ENCODE measurements at regions not wholly inside any gene's neighbourhood (a gene's known extent, or its start where the extent isn't known, plus 50 kb on each side); places are given as distances from the start of the nearest gene placed in this dataset.

DNA sequence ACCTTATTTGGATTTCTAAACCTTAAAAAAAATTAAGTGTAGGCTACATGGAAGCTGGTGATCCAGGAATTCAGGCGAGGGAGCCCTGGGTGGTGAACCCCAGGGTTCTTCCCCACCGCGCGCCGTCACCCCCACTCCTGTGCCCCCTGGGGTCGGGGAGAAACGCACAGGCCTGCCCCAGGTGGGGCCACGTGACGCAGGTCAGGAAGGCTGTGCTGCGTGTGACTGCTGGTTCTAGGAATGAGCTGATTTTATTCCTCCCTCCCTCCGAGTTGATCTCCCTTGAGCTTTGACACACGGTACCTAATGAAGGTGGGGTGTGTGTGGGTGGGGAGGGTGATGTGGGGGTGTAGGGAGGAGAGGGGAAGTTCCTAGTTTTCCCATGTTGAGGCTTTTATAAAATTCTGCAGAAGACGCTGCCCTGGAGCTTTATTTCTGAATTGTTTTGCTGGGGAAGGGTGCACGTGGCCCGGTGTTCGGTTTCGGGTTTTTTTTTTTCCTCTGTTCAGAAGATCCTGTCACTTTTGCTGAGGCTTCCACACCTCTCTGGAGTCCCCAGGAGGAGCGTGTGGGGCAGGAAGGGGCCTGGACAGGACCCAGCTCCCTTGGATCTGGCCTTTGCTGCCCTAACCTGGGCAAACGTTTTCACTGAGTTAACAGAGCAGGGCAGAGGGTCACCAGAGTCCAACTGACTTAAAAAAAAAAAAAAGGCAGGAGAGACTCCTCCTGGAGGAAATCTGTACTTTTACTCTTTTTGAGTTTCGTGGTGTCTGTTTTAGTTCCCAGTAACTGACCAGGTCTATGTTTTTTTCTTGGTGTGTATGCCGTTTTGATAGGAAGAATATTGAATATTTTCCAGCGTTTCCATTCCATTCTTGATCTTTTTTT, 55.8 kb upstream of the GSE1 start:
- Mint-ChIP-seq H3K4me1 (ENCODE audit: unreplicated experiment) (peaks cover 32% of the 10 kb centered on the region), H3K27ac (ENCODE audit: unreplicated experiment) (peak overlapping the region; percentile 59), H3K9me3 (ENCODE audit: unreplicated experiment) (no peaks in the 10 kb centered on the region), H3K4me3 (ENCODE audit: unreplicated experiment) (peak overlapping the region; percentile 59), H3K27me3 (ENCODE audit: unreplicated experiment) (peaks cover 20% of the 10 kb centered on the region), H3K36me3 (ENCODE audit: low read depth, unreplicated experiment) (no peaks in the 10 kb centered on the region)
- TF ChIP-seq, protein P1, sequence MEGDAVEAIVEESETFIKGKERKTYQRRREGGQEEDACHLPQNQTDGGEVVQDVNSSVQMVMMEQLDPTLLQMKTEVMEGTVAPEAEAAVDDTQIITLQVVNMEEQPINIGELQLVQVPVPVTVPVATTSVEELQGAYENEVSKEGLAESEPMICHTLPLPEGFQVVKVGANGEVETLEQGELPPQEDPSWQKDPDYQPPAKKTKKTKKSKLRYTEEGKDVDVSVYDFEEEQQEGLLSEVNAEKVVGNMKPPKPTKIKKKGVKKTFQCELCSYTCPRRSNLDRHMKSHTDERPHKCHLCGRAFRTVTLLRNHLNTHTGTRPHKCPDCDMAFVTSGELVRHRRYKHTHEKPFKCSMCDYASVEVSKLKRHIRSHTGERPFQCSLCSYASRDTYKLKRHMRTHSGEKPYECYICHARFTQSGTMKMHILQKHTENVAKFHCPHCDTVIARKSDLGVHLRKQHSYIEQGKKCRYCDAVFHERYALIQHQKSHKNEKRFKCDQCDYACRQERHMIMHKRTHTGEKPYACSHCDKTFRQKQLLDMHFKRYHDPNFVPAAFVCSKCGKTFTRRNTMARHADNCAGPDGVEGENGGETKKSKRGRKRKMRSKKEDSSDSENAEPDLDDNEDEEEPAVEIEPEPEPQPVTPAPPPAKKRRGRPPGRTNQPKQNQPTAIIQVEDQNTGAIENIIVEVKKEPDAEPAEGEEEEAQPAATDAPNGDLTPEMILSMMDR (IDR thresholded peaks at IDR 0.05; ENCODE audit: unreplicated experiment): peak; percentile 6
- DNase-seq (ENCODE audit: low spot score): no peak

DNA sequence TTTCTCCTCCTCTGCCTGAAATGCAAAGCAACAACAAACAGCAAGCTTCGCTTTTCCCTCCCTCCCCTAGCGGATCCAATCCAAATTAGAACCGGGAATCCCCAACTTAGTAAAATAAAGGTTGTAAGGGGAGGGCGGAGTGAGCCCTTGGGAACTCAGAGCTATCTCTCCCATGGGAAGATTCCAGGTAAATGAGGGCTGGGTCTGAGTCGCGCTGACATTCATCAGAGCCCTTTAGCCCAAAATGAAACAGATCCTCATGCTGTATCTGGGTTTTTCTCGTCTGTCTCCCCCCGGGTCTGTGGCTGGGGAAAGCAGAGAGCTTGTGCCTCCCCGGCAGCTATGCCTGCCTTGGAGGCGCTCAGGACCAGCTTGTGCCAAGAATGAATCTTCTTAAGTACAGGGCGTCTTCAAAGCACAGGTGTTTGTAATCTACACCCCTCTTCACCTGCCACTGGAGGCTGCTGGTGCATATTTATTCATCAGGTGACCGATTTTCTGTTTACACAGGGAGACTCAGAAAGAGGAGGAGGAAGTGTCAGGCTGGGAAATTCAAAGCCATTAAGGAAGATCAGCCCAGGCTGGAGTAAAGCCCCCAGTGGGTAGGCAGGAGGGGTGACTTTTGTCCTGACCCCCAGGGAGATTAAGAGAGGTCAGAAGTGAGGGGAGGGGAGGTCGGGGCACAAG, 55.0 kb upstream of the GSE1 start:
- Mint-ChIP-seq H3K27me3 (ENCODE audit: unreplicated experiment) (peaks cover 18% of the 10 kb centered on the region), H3K4me1 (ENCODE audit: unreplicated experiment) (peaks cover 36% of the 10 kb centered on the region), H3K36me3 (ENCODE audit: low read depth, unreplicated experiment) (no peaks in the 10 kb centered on the region), H3K27ac (ENCODE audit: unreplicated experiment) (peak overlapping the region; percentile 12), H3K9me3 (ENCODE audit: unreplicated experiment) (no peaks in the 10 kb centered on the region), H3K4me3 (ENCODE audit: unreplicated experiment) (peak overlapping the region; percentile 59)
- TF ChIP-seq, protein P1 (IDR thresholded peaks at IDR 0.05; ENCODE audit: unreplicated experiment): no peak
- no peak for DNase-seq (ENCODE audit: low spot score)

DNA sequence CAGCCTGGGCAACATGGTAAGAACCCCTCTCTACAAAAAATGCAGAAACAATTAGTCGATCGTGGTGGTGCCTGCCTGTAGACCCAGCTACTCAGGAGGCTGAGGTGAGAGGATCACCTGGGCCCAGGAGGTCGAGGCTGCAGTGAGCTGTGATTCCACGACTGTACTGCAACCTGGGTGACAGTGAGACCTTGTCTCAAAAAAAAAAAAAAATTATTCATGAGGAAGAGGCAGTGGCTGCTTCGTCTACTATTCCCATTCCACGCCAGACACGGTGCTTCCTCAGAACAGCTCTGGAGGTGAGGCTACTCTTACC, 52.2 kb upstream of the GSE1 start:
- Mint-ChIP-seq H3K4me1 (ENCODE audit: unreplicated experiment) (peaks cover 36% of the 10 kb centered on the region), H3K36me3 (ENCODE audit: low read depth, unreplicated experiment) (no peaks in the 10 kb centered on the region), H3K27me3 (ENCODE audit: unreplicated experiment) (peaks cover 15% of the 10 kb centered on the region), H3K9me3 (ENCODE audit: unreplicated experiment) (no peaks in the 10 kb centered on the region), H3K4me3 (ENCODE audit: unreplicated experiment) (no peak overlapping the region), H3K27ac (ENCODE audit: unreplicated experiment) (no peak overlapping the region)
- DNase-seq (ENCODE audit: low spot score): no peak
- TF ChIP-seq, protein P1 (IDR thresholded peaks at IDR 0.05; ENCODE audit: unreplicated experiment): no peak

DNA sequence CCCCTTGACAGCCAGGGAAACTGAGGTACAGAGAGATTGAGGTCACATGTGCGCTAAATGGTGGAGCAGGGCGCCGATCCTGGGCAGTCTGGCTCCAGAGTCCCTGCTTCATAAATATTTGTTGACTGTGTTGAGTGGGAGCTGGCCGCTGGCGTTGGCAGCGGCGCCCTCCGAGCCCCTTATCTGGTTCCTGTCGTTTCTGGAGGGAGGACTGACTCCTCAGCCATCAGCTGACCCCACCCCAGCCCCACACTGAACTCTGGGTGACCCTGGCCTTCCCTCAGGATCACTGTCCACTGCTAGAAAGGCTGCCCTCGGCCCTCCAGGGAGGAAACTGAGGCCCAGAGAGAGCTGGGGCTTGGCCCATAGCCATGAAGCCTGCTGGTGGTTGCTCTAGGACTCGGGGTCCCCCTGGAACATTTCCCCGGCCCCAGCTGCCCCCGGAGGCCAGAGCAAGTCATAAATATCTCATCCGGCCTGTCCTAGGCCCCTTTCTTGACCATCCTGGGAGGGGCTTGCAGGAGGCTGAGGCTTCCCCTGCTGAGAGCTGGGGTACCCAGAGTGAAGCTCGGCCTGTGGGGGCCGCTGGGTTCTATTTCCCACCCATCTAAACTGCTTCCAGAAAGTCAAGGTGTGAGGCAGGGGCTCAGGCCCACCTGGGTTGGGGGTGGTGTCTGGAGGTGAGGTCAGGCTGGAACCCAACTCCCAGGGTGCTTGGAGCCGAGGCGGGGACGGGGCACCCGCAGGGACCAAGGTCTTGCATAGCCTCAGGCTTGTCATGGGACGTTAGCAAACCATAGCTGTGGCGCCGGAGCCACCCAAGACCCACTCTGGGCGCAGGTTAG, 51.7 kb upstream of the GSE1 start:
- peaks cover 15% of the 10 kb centered on the region for H3K27me3 Mint-ChIP-seq (ENCODE audit: unreplicated experiment)
- H3K4me1 Mint-ChIP-seq (ENCODE audit: unreplicated experiment): peaks cover 37% of the 10 kb centered on the region
- no peak for DNase-seq (ENCODE audit: low spot score)
- TF ChIP-seq, protein P1 (IDR thresholded peaks at IDR 0.05; ENCODE audit: unreplicated experiment): no peak
- H3K4me3 Mint-ChIP-seq (ENCODE audit: unreplicated experiment): no peak overlapping the region
- no peaks in the 10 kb centered on the region for H3K9me3 Mint-ChIP-seq (ENCODE audit: unreplicated experiment)
- H3K36me3 Mint-ChIP-seq (ENCODE audit: low read depth, unreplicated experiment): no peaks in the 10 kb centered on the region
- no peak overlapping the region for H3K27ac Mint-ChIP-seq (ENCODE audit: unreplicated experiment)

Measured in endothelial cell (in vitro differentiated cells).